AG09319 (cell line): ENCODE measurements at regions not wholly inside any gene's neighbourhood (a gene's known extent, or its start where the extent isn't known, plus 50 kb on each side); places are given as distances from the start of the nearest gene placed in this dataset.

Experiments used
- DNase-seq: peaks from one replicate; pipeline ENCODE4 v3.0.0-alpha.2; 2010; ENCODE audit warnings: low read depth; ENCODE audit errors: extremely low read depth
- CTCF ChIP-seq: IDR thresholded peaks from 2 replicates; pipeline ENCODE4 v1.5.1; 2011; ENCODE audit warnings: low read depth, mild to moderate bottlenecking, inconsistent platforms, low read length, moderate library complexity

GRCh38 chr17:79349506-79350400, 261.1 kb downstream of the RBFOX3 start:
- TF ChIP-seq CTCF: no peak

GRCh38 chr17:79342376-79342775, 267.8 kb downstream of the ENGASE start:
- no peak for TF ChIP-seq CTCF
- no peak for DNase-seq

More at GRCh38 chr17:79349506-79350400, 261.1 kb downstream of the RBFOX3 start:
- no peak for DNase-seq

DNA sequence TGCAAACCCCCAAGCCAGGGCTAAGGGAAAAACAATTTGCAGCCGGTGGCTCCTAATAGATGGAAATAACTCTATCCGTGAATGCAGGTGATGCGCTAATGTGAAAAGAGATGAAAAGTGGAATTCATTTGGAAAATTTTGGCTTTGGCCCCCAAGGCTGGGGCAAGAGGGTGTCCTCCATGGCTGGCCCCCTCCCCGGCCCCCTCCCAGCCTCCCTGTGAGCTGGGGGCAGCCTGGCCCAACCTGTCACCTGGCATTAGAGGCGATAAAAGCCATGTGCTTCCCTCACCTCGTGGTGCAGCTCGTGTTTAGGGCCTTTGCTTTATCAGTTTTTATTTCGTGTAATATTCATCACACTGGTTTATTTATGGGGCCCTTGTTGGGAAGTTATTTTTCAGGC, 267.2 kb downstream of the ENGASE start:
- TF ChIP-seq CTCF: no peak
- DNase-seq: no peak

- TF ChIP-seq CTCF: no peak
- DNase-seq: no peak
These were observed 266.7 kb downstream of the ENGASE start for GRCh38 chr17:79341222-79341780.

DNA sequence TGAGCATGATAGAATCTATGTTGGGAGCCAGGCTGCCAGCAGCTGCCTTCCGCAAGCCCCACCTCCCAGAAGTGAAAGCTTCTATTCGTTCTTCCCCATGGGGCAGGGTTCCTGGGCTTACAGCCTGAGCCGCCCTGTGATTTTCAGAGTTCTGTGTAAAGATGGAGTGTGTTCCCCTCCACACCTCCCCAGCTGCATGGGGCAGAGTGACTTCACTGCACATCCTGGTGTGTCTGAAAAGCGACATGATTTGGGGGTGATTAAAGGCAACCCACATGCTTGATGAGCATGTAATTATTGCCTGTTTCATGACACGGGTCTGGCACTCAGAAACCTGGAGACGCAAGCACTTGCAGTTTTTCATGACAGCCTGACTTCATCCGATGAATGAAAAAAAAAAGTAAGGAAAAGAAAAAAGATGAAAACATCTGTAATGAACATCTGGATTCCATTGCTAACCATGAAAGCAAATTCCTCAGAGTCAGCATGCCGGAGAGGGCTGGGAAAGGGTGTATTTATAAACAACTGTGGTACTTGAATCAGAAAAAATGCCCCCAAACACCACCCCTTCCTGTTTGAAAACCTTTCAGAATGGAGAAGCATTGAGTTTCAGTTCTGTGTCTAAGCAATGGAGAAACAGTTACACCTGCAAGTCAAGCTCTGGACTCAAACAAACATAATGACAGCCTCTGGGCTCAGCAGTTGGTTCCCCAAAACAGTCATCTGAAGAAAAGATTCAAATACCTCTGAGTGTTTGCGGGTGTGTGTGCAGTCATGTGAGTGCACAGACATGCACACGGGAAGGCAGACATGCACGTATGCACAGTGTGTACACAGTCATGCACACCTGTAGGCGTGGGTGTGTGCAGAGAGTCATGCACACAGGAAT, 266.0 kb downstream of the ENGASE start:
- peak; percentile 23 for DNase-seq
- TF ChIP-seq CTCF: no peak

DNA sequence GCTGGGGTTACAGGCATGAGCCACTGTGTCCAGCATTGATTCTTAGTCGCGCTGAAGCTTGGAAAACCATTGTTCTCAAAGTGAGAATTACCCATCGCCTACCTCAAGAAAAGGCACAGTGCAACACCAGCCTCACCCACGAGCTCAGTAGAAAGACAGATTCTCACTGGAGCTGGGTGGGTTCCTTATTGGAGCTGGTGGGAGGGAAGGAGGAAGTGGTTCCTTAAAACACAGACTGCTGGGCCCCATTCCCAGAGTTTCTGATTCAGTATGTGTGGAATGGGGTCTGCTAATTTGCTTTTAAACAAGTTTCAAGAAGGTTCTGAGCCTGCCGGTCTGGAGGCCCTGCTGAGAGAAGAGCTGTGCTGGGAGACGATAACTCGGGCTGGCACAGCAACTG, 264.7 kb downstream of the ENGASE start:
- DNase-seq: no peak
- no peak for TF ChIP-seq CTCF
